SHP77 treated with DMSO at 0.1 percent for 48 hours (cell line): ENCODE measurements at regions not wholly inside any gene's neighbourhood (a gene's known extent, or its start where the extent isn't known, plus 50 kb on each side); places are given as distances from the start of the nearest gene placed in this dataset.
A peak's percentile ranks its signal among the peaks of the same experiment; 100 is the strongest.

Experiments
- DNase-seq: peaks from one replicate; lab custom pipeline; 2025; lab: John Stamatoyannopoulos, UW

DNA sequence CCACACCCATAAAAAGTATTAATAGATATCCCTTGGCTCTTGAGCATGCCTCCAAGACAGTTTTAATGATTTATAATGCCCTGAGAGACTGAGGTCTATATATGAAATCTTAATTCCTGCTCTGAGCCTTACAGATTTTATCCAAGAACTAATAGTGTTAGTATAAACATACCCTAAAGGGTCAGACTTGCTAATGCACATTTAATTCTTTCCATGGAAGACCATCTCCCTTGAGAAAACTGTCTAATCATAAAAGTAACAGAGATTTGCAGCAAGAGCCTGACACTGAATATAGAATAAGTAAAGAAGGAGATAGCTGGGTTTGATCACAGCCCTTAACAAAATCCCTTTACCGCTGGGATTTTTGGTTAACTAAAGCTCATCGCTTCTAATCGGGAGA, 650.8 kb upstream of the KLF12 start:
- no peak for DNase-seq

GRCh38 chr13:74778946-74779345, 644.7 kb upstream of the KLF12 start:
- no peak for DNase-seq

- DNase-seq = no peak
These were observed 643.9 kb upstream of the KLF12 start for GRCh38 chr13:74778087-74778486.

DNA sequence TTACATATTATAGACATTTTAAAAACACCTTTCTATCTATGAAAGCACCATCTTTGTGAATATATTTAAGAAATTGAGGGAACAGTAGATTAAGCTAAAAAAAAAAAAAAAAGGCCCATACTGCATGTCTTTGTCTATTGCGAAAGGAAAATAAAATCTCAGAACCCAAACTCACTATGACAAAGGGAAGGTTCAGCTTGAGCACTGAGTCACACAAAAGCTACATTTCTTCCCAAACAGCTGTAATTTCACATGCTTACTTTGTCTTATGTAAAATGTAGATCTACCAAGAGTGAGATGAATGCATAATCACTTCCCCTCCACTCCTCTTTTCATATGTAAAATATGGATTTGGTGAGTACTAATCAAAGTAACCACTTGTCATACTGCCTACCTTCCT, 640.1 kb upstream of the KLF12 start:
- DNase-seq = no peak

- no peak for DNase-seq
These were observed 639.0 kb upstream of the KLF12 start for GRCh38 chr13:74773248-74773647.

- no peak for DNase-seq
These were observed 637.8 kb upstream of the KLF12 start for GRCh38 chr13:74771964-74772363.

DNA sequence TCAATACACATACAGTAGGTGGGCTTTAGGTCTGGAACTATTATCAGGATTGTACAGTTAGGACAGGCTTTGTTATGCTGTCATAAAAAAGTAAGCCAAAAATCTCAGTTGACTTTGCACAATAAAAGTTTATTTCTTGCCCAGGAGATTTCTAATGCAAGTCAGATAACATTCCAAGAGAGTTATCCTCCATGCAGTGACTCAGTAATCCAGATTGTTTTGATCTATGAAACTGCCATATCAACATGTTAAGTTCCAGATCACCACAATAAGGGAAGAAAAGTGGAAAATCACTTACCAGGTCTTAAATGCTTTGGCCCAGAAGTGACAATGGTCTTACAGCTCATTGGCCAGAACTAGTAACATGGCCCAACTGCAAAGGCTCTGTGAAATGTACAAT, 636.2 kb upstream of the KLF12 start:
- no peak for DNase-seq

- no peak for DNase-seq
These were observed 635.1 kb upstream of the KLF12 start for GRCh38 chr13:74769333-74769732.

- no peak for DNase-seq
These were observed 634.4 kb upstream of the KLF12 start for GRCh38 chr13:74768521-74769085.

DNA sequence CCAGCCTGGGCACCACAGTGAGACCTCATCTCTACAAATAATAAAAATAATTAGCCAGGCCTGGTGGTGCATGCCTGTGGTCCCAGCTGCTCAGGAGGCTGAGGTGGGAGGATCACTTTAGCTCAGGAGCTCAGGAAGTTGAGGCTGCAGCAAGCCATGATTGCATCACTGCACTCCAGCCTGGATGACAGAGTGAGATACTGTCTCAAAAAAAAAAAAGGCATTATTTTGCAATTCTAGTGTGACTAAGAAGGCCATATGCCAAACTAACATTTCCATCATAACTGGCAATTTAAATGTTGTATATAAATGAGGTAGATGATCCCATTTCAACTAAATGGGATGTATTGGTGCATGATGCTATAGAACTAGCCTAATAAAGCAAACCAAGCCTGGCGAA, 632.8 kb upstream of the KLF12 start:
- DNase-seq = no peak

DNA sequence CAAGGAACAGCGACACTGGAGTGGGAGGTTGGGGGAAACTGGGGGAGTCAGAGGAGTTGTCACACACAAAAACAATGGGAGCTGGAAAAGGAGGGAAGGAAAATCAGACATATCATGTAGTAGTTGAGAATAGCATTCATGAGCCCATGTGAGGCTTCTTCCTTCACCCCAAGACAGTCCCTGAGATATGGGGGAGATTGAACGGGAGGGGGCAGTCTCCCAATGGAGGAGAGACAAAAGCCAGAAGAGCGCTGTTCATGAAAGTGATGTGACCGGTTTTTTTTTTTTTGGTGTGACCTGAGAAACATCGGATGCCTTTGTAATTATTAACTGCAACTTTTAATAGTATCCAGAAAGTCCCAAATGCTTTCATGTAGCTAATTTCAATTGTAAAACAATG, 631.8 kb upstream of the KLF12 start:
- no peak for DNase-seq

DNA sequence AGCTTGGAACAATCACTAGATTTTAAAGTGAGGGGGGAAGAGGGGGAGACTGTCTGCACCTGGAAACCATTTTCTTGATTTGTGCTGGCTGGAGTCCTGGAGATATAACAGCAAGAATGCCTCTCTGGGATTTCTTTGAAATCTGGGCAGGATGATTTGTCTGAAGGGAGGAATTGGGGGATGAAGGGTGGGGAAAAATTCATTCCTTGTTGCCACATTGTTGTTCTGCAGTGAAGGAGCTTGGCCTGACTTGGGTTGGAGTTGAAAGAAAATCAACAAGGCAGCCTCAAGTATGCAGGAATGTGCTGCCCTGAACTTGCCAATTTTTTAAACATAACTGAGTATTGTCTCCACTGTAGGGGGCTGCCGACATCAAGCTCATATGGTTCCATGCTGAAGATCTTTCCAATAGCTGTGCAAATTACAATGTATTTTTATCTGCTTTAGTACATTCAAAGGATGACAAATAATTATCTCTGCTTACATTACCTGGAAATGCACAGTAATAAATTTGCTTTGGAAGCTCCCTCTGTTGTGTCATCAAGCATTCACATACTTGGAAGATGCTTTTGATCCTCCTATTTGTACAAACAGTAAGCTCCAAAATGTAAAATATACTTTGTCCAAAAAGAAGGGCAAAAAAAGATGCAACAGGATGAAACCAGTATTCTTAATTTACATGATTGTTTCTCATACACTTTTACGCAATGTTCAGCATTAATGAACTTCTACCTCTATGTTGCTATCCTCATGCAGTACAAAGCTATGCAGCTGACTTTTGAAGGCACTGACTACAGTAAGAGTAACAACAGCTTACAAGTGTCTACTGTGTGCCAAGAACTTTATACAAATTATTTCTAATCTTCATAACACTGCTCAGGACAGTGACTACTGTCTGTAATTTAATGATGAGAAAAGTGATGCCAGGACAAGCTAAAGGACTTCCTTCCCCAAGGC, 627.9 kb upstream of the KLF12 start:
- DNase-seq = no peak

GRCh38 chr13:74758188-74758587, 624.0 kb upstream of the KLF12 start:
- no peak for DNase-seq

GRCh38 chr13:74755065-74755464, 620.9 kb upstream of the KLF12 start:
- DNase-seq = no peak

DNA sequence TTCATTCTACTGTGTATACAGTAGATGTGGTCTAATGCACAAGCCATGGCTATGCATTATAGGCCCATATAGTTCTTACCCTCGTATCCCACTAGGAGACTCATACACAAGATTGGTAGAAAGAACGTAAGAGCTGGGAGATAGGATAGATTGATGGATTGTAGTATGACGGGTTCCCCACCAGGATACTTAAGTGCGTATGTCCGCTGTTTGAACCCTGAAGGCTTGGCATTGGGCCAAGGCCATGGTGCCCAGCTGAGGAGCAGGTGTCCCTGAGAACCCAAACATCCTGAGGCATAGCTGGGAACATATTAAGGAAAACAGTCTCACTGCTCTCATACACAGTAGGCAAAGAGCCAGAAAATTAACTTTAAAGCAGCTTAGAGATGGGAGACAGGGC, 617.5 kb upstream of the KLF12 start:
- DNase-seq = peak; percentile 31

DNA sequence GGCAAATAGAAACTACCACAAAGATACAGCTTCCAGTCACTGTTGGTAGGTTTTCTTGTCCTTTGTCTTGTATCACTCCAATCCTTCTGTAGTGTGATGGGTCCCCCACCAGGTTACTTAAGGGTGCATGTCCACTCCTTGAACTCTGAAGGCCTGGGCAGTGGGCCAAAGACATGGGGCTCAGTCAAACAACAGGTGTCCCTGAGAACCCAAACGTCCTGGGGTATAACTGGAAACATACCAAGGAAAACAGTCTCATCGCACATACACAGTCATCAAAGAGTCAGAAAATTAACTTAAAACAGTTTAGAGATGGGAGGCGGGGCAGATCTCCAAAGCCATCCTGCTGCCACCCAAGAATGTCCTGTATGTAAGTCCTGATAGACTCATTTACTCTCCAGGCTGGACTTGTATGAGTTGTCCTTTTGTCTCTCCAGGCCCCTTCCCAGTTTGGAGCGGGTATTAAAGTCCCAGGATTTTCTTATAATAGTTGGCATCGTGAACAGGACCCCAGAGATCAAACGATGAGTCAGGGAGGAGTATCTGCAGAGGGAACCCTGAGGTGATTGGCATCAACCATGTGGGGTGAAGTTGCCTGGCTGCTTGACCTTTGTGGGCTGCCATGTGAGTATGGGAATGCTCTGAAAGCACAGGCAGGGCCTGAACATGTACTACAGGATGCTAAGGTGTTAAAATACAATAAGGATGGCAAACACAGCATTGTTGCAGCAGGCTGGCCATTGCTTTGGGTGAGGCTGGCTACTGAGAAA, 613.2 kb upstream of the KLF12 start:
- DNase-seq = no peak

- DNase-seq = no peak
These were observed 609.8 kb upstream of the KLF12 start for GRCh38 chr13:74743992-74744391.

- no peak for DNase-seq
These were observed 607.5 kb upstream of the KLF12 start for GRCh38 chr13:74741732-74742131.

GRCh38 chr13:74732736-74733385, 598.7 kb upstream of the KLF12 start:
- no peak for DNase-seq

DNA sequence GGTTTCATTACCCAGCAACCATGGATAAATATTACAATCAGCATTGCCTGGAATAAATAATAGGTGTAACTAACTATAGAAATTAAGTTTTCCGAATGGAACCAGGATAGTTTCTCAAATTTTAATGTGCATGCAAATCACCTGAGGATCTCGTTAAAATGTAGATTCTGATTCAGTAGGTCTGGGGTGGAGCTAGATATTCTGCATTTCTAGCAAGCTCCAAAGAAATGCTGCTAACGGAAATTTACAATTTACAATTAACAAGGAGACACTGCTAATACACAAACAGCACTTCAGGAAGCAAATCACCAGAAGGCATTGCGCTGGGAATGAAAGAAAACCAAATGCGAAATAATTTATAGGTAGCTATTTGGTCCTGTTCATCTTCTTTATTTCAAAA, 597.5 kb upstream of the KLF12 start:
- no peak for DNase-seq

DNA sequence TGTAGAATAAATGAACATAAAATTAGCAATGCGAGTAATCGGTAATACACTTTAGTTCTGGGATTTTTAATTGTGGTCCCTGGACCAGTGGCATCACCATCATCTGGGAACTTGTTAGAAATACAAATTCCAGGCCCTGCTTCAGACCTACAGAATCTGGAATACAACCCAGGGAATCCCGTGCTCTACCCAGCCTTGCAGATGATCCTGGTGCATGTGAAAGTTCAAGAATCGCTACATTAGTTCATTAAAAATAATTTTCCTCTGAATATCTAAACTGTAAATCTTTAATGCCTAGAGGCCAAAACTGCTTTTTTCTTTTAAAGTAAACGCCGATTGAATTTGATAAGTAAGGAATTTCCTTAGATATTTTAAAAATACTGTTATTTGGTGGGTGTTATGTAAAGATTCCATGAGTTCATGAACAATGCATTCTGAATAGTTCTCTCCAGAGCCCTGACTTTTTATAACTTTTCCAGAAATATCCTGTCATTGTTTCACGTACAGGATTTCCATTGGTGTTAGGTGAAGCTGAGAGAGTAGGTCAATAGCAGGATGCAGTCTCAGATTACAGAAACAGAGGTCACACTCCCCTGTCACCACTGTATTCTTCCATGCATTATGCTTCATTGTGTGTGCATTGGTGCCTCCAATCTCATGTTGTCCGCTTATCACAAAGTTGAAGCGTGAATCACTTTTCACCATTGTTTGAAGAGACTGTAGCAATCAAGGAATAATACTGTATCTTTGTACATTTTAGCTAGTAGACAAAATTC, 596.5 kb upstream of the KLF12 start:
- no peak for DNase-seq

GRCh38 chr13:74726206-74726605, 592.0 kb upstream of the KLF12 start:
- DNase-seq = no peak
